ENCODE measurements at regions not wholly inside any gene's neighbourhood (a gene's known extent, or its start where the extent isn't known, plus 50 kb on each side); places are given as distances from the start of the nearest gene placed in this dataset.

GRCh38 chr22:22148905-22149304 lies 95.7 kb upstream of the VPREB1 start:
- DNase-seq (ENCODE audit: low spot score) = no peak

DNA sequence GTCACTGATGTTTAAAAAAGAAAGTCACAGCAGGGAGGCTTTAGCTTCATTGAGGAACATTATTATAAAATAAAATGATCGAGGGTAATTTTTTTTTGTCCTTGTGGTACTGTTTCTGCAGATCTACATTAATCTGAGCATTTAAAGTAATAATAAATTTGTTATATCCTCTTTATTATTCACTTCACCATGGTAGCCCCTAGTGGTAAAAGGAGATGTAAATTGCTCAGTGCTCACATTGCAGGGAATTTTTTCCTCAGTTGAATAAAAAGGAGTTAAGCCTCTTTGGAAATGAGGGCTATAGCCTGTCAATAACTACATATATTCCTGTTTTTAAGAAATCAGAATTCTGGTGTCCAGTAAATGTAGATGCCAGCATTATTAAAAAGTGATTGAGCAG lies 99.7 kb upstream of the VPREB1 start:
- DNase-seq (ENCODE audit: low spot score) = no peak

- DNase-seq (ENCODE audit: low spot score) = no peak
Observed at GRCh38 chr22:22143448-22143847, 101.1 kb upstream of the VPREB1 start.

- DNase-seq (ENCODE audit: low spot score) = no peak
Observed at GRCh38 chr22:22142661-22143060, 101.9 kb upstream of the VPREB1 start.

DNA sequence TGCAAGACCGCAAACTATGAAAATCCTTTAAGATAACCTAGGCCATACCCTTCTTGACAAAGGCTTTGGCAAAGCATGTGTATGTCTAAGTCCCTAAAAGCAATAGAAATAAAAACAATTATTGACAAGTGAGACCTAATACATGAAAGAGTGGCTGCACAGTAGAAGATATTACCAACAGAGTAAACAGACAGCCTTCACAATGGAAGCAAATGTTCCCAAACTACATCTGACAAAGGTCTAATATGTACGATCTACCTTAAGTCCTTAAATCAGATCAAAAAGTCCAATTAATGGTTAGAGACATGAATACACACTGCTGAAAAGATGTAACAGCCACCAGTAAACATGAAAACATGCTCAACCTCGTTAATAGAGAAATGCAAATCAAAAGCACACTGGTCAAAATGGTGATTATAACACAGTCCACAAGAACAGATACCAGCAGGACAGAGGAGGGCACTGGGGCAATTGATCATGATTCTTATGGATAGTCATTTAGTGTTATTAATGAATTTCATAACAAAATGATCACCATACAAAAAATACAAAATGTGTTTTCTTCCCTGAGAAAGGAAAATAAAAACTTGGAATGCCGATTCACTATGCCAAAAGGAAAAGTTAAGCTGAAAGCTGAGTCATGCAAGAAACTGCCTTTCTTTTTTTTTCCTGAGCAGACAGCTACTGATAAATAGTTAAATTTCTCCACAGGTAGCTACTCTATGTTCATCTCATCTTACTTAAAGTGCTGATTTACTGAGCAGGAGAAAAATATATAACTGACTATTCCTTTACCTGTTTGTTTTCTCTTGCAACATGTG lies 102.6 kb upstream of the VPREB1 start:
- DNase-seq (ENCODE audit: low spot score) = no peak

GRCh38 chr22:22141031-22141430 lies 103.6 kb upstream of the VPREB1 start:
- no peak for DNase-seq (ENCODE audit: low spot score)

- DNase-seq (ENCODE audit: low spot score) = no peak
Observed at GRCh38 chr22:22139364-22139763, 105.2 kb upstream of the VPREB1 start.

- DNase-seq (ENCODE audit: low spot score) = no peak
Observed at GRCh38 chr22:22138915-22139314, 105.7 kb upstream of the VPREB1 start.

GRCh38 chr22:22137891-22138290 lies 106.7 kb upstream of the VPREB1 start:
- DNase-seq (ENCODE audit: low spot score) = no peak

- DNase-seq (ENCODE audit: low spot score) = no peak
Observed at GRCh38 chr22:22133910-22134309, 110.7 kb upstream of the VPREB1 start.

GRCh38 chr22:22130953-22131608 lies 113.5 kb upstream of the VPREB1 start:
- DNase-seq (ENCODE audit: low spot score) = no peak

DNA sequence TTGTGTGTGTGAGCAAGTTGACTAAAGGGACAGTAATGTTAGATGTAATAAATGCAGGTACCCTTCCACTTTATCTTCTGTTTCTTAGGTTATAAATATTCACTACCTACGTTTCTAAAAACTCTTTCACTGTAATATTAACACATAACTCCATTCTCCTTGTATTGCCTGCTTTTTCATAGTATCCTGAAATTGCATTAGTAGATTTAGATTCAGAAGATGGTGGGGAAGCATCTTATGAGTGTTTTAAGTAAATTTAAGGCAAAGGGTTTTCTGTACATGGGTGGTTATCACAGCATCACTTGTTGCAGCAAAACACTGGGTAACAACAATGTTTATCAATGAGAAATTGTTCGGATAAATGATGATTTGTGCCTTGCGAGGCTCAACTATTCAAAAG lies 115.2 kb upstream of the VPREB1 start:
- no peak for DNase-seq (ENCODE audit: low spot score)

- DNase-seq (ENCODE audit: low spot score) = no peak
Observed at GRCh38 chr22:22128440-22128839, 116.1 kb upstream of the VPREB1 start.

DNA sequence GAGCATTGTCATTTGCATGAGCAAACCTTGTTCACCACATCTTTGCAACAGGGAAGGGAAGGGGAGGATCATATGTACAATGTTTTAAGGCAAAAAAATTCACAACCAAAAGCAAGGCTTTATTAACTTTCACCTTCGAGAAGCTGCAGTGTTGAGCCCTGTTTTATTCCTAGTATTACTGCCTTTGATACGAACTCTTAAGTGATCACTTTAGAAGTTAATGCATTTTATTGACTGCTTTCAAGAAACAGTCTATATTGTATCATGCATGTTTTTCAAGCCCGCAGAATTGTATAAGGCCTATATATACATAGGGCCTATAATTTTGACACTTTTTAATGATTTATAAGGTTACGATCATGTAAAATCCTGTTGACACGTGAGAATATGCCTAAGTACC lies 117.5 kb upstream of the VPREB1 start:
- no peak for DNase-seq (ENCODE audit: low spot score)

DNA sequence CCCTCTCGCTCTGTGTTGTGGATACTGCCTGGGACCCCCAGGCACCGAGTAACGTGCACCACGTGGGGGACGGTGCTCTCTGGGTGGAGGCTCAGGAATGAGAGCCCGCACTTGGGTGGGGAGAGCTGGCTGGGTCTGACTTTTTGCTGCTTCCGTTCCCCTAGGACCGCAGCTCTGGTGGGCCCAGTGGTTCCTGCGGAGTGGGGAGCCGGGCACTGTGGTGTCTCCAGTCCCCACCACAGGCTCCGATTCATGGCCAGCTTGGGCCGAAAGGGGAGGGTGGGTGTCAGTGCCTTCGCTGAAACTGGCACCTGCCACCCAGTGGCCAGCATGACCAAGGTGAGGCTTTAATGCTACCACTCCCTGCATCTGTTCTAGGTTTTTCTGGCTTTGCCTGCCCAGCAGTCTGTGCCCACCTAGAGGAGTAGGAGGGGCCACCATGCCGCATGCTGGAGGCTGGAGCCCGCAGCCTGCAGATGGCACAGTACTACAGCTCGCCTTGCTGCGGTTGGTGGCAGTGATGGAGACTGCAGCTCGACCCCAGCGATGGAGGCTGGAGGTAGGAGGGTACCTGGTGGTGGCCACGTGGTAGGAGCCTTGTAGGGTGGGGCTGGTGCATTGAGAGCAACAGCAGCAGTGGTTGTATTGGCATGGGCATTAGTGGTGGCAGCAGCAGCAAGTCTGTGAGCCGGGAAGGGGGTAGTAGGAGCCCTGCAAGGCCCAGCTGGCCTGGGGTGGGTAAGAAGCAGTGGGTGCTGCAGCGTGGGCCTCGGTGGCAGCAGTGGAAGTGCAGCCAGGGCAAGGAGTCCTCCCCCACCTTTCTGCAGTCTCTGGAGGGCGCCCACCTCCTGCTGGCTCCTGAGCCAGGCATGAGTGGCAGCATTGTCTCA lies 118.8 kb upstream of the VPREB1 start:
- DNase-seq (ENCODE audit: low spot score) = no peak

DNA sequence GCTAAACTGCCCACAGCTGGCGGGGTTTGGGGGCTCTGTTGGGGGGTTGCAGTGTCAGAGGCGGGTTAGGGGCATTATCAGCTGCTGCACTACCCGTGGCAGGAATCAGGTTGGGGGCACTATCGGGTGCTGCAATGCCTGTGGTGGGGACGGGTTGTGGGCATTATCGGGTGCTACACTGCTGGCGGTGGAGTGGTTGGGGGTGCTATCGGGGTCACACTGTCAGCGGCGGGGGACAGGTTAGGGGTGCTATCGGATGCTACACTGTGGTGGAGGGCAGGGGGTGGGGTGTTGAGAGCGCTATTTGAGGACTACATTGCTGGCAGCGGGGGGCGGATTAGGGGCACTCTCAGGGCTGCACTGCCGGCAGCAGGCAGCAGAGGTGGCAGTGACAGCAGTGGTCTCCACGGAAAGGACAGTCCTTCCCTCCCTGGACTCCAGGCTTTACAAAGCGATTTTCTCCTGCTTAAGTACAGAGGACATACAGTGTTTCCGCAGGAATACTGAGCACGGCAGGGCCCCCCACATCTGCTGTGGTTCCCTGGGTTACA lies 119.5 kb upstream of the VPREB1 start:
- DNase-seq (ENCODE audit: low spot score) = no peak

DNA sequence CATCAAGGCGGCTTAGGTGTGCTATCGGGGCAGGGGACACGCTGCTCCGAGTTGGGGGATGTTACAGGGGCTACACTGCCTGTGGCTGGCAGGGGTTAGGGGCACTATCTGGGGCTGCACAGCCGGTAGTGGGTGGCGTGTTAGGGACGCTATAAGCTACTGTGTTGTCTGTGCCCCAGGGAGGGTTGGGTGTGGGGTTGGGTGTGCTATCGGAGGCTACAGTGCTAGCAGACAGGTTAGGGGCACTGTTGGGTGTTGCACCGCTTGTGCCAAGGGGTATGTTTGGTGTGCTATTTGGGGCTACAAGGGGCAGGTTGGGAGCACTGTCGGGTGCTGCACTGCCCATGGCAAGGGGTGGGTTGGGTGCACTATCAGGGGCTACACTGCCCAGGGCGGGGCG lies 120.2 kb upstream of the VPREB1 start:
- no peak for DNase-seq (ENCODE audit: low spot score)

- no peak for DNase-seq (ENCODE audit: low spot score)
Observed at GRCh38 chr22:22123960-22124278, 120.7 kb upstream of the VPREB1 start.

DNA sequence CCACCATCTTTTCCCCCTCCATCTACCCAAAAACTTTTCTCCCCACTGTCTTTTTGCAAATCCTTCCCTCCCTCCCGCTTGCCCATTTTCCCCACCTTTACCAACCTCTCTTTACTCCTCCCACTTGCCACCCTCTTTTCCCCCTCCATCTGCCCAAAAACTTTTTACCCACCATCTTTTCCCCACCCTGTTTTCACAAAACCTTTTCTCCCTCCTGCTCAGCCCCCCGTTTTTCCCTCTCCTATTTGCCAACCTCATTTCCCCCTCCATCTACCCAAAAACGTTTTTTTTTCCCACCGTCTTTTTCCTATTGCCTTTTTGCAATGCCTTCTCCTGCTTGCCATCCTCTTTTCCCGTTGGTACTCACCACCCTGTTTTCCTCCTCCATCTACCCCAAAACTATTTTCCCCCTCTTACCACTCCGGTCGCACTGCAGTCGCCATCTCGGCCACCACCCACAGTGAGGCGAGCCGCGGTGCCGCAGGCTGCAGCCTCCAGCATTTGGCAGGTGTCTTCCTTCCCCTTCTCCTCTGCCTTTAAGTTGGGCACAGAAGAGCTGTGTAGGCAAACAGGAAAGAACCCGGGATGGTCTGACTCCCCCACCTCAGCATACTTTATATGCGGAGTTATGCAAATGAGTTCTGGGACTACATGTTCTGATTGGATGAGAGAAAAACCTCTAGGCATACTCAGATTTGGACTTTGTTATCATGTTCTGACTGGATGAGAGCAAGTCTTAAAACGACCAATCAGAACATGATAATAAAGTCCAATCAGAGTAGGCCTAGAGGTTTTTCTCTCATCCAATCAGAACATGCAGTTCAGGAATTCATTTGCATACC lies 121.2 kb upstream of the VPREB1 start:
- DNase-seq (ENCODE audit: low spot score) = no peak

GRCh38 chr22:22122348-22123117 lies 122.1 kb upstream of the VPREB1 start:
- no peak for DNase-seq (ENCODE audit: low spot score)

- no peak for DNase-seq (ENCODE audit: low spot score)
Observed at GRCh38 chr22:22121445-22121844, 123.1 kb upstream of the VPREB1 start.

All from iPS-NIHi11 (cell line).